NCI-H2171 (cell line): ENCODE measurements at regions not wholly inside any gene's neighbourhood (a gene's known extent, or its start where the extent isn't known, plus 50 kb on each side); places are given as distances from the start of the nearest gene placed in this dataset.
"Not testable (repeated sequence)": the region's sequence is repeated elsewhere in the genome, so short reads cannot be mapped to it uniquely, and the experiment has no call there.

ENCODE experiments used
- DNase-seq: peaks from one replicate; lab custom pipeline; 2025; lab: John Stamatoyannopoulos, UW

DNA sequence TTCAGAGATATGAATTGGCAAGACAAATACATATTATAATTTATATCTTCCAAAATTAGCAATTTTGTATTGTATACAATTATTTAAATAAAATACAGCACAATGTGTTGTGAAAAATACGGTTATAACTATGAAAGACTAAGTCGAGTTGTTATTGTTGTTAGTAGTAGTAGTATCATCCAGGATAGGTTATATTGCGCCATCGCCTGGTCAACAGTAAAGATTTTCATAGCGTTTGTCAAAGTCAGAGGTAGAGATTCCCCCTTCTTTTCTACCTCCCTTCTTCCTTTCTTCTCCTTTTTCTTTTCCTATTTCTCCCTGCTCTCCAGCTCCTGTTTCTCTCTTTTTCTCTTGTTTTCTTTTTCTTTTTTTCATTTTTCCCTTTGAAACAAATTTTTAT is 499.1 kb upstream of the EPHA5 start:
- no peak for DNase-seq

DNA sequence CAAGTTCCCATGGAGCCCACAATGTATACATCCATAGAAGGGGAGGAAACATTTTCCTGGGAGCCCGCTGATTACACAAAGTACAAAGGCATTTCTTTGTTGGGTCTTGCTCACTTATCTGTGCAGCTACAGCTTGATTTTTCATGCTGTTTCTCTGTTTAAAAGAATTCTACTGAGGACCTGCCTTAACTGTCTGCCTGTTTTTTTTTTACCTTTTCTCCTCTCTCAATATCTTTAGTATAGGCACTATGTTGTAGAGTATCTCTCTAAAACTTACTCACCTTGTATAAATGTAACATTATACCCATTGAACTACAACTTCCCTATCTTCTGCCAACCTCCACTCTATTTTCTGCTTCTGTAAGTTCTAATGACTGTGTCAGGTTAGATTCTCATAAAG is 494.6 kb upstream of the EPHA5 start:
- no peak for DNase-seq

DNA sequence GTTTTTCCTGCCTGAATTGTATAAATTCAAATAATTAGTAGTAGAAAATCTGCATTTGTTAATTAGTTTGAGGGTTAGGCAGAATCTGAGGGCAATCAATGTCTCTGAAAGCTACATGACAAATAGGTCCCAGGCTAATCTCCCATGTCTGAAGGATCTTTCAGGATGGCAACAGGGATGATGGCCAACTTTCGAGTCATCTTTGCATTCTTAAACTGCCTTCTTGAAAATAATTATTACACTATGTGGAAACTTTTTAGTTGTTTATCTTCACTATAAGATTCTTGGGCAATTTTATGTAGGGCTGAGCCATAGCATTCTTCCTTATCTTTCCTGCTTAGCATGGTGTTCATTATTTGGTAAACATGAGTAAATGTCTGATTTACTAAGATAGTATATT is 490.3 kb upstream of the EPHA5 start:
- no peak for DNase-seq

DNA sequence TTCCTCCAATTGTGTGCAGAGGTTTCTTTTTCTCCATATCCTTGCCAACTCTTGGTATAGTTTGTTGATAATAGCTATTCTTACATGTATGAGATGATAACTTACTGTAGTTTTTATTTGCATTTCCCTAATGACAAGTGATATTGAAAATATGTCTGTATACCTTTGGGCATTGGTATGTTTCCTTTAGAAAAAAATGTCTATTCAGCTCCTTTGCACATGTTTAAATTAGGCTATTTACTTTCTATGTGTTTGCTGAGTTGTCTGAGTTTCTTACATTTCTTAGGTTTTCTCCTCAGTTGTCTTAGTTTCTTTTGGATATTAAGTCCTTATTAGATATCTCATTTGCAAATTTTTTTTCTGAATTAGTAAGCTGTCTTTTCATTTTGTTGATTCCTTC is 487.3 kb upstream of the EPHA5 start:
- DNase-seq, result no peak

DNA sequence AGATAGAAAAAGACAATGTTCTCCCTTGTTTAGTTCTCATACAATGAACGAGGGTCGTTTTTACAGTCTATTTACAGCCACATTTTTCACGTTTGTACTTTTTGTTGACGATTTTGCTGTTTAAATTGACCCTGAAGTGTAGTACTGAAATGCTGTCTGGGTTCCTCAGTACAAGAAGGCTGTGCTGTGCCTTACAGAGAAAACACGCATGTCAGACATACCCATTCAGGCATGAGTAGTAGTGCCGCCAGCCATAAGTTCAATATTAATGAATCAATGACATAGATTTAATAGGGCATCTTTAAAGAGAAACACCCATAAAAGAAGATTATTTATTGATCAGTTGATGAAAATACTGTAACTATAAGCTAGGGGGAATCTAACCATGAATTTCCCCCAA is 459.8 kb upstream of the EPHA5 start:
- no peak for DNase-seq

DNA sequence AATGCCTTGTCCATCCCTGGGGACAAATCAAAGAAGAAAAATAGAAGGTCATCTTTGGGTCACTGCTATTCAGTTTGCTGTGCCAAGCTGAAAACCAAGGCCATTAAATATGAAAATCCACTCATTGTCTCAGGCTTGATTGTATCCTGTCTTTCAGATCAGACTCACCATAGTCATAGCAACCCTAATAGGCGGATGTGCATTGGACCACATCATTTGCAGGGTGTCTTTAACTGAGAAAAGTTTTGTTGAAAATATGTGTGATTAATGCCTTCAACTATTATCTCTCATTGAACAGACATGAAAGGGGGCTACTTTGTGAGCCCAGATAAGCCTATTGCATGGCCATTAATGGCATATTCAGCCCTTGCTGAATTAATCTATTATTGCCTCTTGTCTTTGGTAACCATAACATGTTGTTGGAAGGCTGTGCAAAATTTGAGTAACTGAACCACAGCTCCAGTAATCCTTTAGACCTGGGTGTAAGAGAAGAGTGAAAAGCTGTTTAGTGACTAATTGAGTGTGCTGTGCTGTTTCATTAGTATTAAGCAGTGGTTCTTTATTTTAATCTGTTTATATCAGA is 453.6 kb upstream of the EPHA5 start:
- no peak for DNase-seq

DNA sequence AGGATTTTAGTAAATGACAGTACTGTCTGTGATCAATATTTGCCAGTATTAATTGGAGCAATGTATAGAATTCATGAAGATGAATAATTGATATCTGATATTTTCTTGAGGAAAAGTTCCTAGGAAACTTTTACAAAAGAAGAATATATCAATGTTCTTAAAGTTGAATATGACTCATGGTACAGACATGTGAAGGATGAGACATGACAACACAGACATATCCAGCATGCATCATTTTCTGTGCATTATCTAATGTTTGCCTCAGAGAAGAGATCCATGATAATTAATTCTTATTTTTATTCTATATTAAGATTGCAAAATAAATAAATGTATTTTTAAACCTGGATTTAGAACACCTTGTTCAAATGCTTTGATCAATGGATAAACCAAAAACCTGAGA is 452.9 kb upstream of the EPHA5 start:
- DNase-seq, result no peak

DNA sequence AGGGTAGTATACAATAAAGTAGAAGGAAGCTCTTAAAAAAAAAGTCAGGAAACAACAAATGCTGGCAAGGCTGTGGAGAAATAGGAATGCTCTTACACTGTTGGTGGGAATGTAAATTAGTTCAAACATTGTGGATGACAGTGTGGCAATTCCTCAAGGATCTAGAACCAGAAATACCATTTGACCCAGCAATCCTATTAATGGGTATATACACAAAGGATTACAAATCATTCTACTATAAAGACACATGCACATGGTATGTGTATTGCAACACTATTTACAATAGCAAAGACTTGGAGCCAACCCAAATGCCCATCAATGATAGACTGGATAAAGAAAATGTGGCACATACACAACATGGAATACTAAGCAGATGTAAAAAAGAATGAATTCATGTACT is 444.9 kb upstream of the EPHA5 start:
- not testable (repeated sequence) for DNase-seq

DNA sequence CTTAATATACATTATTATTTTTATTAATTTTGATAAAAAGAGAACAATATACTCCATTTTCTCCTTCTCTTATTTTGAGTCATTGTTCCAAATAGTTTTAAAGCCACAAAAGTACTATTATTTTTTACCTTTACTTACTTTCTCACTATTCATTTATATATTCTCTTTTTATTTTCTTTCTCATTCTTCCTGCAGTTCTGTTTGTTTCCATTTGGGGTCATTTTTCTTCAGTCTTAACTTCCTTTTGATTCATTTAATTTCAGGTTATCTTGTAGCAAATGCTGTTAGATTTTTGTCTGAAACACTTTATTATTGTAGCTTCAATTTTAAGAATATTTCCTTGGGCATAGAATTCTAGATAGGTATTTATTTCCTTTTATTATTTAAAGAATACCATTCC is 438.6 kb upstream of the EPHA5 start:
- no peak for DNase-seq

DNA sequence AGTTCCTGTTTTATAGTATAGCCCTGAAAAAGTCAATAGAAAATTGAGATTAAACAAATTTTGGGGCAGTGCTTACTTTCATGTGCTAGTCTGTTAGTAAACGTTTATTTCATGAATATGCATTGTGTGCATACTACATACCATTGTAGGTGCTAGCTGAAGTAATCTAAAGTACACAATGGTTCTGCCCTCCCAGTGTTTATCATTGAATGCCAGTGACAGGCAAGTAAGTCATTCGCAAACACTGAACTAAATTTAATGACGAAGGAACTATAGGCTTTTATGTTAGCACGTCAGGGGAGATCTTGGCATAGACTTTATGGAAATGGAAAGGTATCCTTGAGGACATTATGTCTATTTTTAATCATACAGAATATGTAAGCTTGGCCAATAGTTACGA is 426.9 kb upstream of the EPHA5 start:
- no peak for DNase-seq

DNA sequence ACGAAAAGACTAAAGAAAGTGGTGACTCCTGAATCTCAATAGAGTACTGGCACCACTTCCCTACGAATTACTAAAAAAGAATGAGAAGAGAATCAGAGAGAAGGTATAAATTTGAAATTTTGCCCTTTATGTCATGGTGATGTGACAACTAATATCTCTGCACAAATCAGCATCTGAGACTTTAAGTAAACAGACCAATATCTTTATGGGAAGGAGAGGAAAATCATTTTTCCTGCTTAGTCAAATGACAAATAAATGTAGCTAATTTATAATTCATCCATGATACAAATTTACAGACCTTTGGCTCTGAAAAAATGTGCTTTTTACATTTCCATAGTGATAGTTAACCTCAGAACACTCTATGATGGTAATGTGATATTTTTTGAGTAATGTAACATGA is 424.8 kb upstream of the EPHA5 start:
- DNase-seq, result no peak

DNA sequence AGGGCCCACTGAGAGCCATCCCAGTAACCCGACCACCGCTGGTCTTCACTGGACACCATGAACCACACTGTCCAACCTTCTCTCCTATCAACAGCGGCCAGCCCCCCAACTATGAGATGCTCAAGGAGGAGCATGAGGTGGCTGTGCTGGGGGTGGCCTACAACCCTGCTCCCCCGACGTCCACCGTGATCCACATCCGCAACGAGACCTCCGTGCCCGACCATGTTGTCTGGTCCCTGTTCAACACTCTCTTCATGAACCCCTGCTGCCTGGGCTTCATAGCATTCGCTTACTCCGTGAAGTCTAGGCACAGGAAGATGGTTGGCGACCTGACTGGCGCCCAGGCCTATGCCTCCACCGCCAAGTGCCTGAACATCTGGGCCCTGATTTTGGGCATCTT is 423.8 kb upstream of the EPHA5 start:
- no peak for DNase-seq

DNA sequence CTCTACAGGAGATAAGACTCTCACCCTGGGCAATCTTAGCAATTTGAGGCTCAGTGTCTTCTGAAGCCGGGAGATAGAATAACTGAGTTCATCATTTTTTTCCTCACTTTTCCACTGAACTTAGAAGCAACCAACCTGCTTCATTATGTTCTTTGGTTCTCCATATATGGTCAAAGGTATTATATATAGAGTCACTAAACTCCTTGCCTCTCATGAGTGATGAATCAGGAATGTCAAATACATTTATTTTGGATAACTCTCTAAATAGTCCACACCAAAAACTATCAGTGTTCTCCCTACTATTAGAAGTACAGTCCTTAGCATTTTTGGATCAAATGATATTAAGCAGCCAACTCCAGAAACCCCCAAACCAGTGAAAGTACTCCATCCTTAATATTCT is 421.5 kb upstream of the EPHA5 start:
- DNase-seq, result no peak

DNA sequence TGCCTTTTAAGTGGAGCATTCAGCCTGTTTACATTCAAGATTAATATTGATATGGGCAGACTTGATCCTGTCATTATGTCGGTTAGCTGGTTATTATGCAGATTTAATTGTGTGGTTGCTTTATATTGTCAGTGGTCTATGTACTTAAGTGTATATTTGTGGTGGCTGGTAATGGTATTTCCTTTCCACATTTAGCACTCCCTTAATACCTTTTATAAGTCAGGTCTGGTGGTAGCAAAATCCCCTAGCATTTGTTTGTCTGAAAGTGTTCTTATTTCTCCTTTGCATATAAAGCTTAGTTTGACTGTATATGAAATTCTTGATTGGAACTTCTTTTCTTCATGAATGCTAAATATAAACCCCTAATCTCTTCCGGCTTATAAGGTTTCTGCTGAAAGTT is 403.7 kb upstream of the EPHA5 start:
- DNase-seq, result no peak

DNA sequence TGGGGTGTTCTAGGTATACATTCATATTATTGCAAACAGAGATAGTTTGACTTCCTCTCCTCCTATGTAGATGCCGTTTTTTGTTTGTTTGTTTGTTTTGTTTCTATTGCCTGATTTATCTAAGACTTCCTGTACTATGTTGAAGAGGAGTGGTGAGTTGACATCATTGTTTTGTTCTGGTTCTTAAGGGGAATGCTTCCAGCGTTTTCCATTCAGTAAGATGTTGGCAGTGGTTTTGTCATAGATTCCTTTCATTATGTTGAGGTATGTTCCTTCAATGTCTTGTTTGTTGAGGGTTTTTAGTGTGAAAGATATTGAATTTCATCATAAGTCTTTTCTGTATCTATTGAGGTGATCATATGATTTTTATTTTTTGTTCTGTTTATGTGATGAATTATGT is 401.6 kb upstream of the EPHA5 start:
- DNase-seq, result no peak

DNA sequence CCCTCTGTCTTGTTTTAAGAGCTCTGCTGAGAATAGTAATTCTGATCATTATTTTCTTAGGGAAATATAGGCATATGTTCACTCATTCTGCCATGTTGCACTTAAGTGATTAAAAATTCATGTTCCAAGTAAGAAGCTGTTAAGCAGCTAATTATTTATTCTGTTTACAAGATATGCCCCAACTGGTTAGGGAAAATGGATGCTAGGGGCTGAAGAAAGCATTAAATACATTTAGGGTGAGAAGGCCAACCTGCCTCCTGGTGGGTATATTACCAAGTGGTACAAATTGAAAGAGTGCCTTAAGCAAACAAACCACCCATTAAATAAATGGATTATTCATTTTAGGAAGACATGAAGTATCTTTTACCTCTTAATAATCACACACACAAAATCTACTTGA is 392.6 kb upstream of the EPHA5 start:
- DNase-seq, result peak; percentile 14

DNA sequence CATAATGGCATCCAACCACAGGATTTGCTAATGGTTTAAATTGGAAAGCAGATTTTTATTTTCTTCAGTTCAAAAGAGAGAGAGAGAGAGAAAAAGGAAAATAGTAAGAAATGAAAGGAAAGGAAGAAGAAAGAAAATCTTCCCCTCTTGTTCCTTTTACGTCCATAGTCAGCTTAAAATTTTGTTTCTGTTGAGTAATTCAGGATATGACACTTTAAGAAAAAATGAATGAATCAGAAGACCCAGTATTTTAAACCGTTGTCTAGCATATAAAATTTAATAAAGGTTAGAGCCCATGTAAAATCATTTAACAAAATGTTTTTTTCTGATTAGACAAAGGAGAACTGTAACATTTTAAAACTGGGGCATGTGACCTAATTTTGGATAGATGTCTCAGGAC is 391.8 kb upstream of the EPHA5 start:
- DNase-seq, result no peak

DNA sequence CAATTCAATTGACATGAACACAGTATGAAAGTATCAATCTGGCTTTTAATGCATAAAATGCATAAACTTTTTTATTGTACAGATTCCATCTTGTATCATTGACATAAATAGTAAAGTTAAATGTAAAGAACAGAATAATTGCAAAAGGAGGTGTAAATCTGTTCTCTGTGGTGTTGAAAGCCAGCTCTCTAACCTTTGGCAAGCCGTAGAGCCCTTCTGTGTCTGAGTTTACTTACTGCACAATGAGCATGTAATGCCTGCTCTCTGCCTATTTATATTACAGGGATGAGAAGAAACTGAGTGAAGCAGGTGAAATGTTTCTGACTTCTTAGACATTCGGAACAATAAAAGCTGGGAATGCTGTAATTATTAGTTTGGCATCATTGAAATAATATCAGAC is 389.3 kb upstream of the EPHA5 start:
- DNase-seq, result no peak

DNA sequence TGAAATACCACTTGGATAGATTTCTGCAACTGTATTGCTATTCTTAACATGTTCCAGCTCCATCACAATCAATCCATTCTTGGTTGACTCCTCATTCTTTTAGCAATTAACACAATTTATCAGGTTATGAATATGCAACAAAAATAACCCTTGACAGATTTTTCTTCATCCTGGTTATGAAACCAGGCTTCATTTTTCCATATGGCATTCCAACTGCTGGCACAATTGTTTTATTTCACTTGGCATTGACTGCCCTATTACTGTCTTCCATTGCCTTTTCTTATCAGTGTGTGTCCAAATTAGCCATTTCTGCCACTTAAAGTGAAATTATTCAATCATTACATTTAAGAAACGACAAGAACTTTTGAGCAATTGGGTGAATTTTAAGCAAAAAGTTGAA is 388.8 kb upstream of the EPHA5 start:
- DNase-seq, result no peak

DNA sequence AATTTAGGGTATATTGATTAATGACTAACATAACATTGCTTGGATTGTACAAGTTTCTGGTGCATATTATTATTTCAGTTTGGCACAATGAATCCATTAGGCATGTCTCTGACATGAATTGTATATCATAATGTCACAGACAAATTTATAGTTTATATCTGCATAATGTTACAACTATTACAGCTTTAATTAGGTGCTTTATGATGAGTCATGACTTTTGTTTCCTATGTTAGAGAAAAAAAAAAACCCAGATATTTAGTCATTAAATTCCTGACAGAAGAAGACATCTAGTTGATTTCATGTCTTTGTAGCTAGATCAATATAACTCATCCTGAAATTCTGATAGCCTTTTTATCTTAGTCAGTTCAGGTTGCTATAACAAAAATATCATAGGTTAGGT is 385.7 kb upstream of the EPHA5 start:
- DNase-seq, result no peak

DNA sequence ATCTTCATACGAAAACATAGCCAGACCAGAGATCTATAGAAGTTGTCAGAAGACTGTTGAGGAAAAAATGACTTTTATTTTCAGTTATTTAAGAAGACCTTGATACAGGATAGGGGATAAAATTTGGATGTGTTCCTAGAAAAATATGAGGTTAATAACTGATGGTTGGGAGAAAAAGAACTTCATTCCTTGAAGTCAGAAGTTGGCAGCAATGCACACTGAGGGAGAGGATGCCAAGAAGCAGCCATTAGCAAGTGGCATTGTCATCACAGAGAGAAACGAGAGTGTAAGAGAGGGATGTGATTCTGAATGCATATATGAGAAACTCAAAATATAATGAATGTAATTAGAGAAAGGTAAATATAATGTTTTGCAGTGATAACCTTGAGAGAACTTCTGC is 382.1 kb upstream of the EPHA5 start:
- DNase-seq, result no peak

DNA sequence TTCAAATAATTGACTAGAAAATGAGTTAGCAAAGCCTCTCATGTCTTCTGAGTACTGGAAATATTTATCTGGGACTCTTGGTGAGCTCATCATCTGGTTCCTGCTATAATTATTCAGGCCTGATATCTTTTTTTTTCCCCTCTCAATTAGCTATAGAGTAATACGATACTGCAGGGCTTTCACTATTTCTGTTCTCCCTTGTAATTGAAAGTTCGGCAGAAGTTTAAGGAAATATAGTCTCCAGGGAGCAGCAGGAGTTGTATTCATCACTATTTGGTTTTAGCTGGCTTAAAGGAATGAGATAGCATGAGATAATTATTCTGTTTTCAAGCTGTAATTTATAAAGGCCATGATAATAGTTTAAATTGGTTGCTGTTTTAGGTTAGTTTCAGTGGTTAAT is 378.6 kb upstream of the EPHA5 start:
- DNase-seq, result peak; percentile 39

DNA sequence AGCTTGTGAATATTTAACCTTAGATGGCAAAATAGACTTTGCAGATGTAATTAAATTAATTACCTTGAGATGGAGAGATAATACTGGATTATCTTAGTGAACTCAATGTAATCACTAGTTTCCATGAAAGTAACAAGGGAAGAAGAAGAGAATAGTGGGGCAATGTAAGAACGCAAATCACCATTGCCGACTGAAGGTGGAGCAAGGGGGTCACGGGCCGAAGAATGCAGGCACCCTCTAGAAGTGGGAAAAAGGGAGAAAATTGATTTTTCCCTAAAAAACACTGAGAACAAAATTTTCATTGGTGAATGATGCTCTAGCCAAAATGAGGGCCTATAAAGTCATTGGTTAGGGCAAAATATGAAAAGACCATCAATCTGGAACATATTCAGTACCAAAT is 375.6 kb upstream of the EPHA5 start:
- DNase-seq, result no peak

DNA sequence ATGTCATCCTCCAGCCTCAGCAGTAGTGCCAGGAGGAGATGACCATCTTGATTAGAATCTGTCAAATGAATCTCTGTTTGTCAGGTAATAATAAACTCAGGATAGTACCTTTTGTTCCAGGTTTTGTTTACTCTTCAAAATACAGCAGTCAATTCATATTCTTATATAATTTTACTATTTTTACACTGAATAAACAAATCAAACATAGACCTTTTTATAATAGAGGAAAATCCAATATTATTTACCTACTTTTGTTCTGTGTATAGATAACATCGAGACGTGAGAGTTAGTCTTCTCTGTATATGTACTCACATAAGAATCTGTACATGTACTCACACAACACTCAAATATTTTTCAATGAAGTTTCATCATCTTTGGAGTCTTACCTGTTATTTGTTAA is 365.4 kb upstream of the EPHA5 start:
- DNase-seq, result no peak

DNA sequence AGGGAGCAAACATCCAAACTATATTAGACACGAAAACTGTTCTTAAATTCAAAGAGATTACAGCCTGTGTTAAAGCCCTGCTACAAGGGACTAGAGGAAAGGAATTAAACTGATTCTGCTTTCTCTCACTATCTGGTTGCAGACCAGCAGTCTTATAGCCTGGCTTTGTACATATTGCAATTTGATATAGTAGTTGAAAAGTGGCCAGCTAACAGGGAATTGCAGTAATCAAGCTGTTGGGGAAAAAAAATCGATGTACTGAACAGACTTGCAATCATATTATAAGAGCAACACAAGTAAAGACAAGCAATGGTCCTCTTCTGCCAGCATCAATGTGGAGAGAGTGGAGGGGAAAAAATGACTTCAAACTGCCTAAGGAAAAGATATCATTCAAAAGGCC is 364.4 kb upstream of the EPHA5 start:
- DNase-seq, result peak; percentile 60
